ENCODE measurements at regions not wholly inside any gene's neighbourhood (a gene's known extent, or its start where the extent isn't known, plus 50 kb on each side); places are given as distances from the start of the nearest gene placed in this dataset.

GRCh38 chr7:114108510-114108909, 189.7 kb upstream of the PPP1R3A start:
- intact Hi-C loops (cut with micrococcal nuclease): no loop called here
- no TSS peak for BruUV-seq (replicated peaks)
- Mint-ChIP-seq H3K4me1 (ENCODE audit: insufficient read depth, unreplicated experiment) (no peaks in the 10 kb centered on the region), H3K4me3 (ENCODE audit: unreplicated experiment) (no peak overlapping the region), H3K27me3 (ENCODE audit: insufficient read depth, unreplicated experiment) (peaks cover 68% of the 10 kb centered on the region), H3K36me3 (ENCODE audit: insufficient read depth, unreplicated experiment) (no peaks in the 10 kb centered on the region), H3K9me3 (ENCODE audit: unreplicated experiment) (no peaks in the 10 kb centered on the region), H3K27ac (ENCODE audit: low read depth, unreplicated experiment) (no peak overlapping the region)
- TF ChIP-seq, protein P1, sequence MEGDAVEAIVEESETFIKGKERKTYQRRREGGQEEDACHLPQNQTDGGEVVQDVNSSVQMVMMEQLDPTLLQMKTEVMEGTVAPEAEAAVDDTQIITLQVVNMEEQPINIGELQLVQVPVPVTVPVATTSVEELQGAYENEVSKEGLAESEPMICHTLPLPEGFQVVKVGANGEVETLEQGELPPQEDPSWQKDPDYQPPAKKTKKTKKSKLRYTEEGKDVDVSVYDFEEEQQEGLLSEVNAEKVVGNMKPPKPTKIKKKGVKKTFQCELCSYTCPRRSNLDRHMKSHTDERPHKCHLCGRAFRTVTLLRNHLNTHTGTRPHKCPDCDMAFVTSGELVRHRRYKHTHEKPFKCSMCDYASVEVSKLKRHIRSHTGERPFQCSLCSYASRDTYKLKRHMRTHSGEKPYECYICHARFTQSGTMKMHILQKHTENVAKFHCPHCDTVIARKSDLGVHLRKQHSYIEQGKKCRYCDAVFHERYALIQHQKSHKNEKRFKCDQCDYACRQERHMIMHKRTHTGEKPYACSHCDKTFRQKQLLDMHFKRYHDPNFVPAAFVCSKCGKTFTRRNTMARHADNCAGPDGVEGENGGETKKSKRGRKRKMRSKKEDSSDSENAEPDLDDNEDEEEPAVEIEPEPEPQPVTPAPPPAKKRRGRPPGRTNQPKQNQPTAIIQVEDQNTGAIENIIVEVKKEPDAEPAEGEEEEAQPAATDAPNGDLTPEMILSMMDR (IDR thresholded peaks at IDR 0.05; ENCODE audit: unreplicated experiment): no peak
- ChIA-PET POLR2A (no interaction called here), CTCF (no interaction called here)
- DNase-seq (ENCODE audit: unreplicated experiment): no peak

DNA sequence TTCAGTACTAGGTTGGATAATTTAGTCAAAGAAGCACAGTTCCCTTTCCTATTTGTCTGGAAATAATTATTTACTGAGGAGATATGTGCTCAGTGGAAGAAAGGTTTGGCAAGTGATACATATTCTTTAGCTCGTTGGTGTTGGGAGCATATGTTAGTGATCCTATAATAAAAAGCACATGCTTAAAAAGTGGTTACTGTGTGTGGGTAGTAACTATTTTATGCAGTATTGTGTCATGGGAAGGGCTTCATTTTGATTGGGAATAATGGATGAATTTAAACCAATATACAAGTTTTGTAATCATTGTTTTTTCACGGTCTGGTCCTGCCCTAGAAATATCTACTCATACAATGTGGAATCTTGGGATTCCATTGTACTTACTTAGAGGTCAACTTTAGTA, 188.7 kb upstream of the PPP1R3A start:
- TF ChIP-seq, protein P1 (IDR thresholded peaks at IDR 0.05; ENCODE audit: unreplicated experiment): no peak
- H3K4me1 Mint-ChIP-seq (ENCODE audit: insufficient read depth, unreplicated experiment): no peaks in the 10 kb centered on the region
- BruUV-seq (replicated peaks): no TSS peak
- no peaks in the 10 kb centered on the region for H3K9me3 Mint-ChIP-seq (ENCODE audit: unreplicated experiment)
- H3K27ac Mint-ChIP-seq (ENCODE audit: low read depth, unreplicated experiment): no peak overlapping the region
- peaks cover 68% of the 10 kb centered on the region for H3K27me3 Mint-ChIP-seq (ENCODE audit: insufficient read depth, unreplicated experiment)
- CTCF ChIA-PET: interaction anchor here (1.0 kb wide), 1 partner anchor 13 kb away, joined by 4 read pairs; no protein-coding TSS in a partner anchor
- DNase-seq (ENCODE audit: unreplicated experiment): no peak
- H3K36me3 Mint-ChIP-seq (ENCODE audit: insufficient read depth, unreplicated experiment): no peaks in the 10 kb centered on the region
- POLR2A ChIA-PET: no interaction called here
- H3K4me3 Mint-ChIP-seq (ENCODE audit: unreplicated experiment): no peak overlapping the region
- intact Hi-C loops (cut with micrococcal nuclease): no loop called here

DNA sequence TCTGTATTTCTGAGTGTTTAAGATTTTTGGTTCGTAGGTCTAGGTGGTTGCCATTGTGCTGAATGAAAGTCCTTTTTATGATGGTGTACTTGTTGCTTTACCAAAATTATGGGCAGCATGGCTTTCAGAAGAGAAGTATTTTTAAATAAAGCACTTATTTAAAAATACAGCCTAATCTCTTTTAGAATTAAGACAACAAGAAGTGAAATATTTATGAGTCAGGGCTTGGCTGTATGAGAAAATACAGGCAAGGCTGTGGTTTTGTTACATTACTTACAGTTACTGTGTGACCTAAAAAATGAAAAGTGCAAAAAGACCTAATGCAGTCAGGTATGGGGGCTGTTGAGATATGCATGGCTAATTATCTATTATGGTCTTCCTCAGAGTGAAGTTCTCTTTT, 185.2 kb upstream of the PPP1R3A start:
- no peaks in the 10 kb centered on the region for H3K36me3 Mint-ChIP-seq (ENCODE audit: insufficient read depth, unreplicated experiment)
- POLR2A ChIA-PET: no interaction called here
- peaks cover 76% of the 10 kb centered on the region for H3K27me3 Mint-ChIP-seq (ENCODE audit: insufficient read depth, unreplicated experiment)
- CTCF ChIA-PET: no interaction called here
- H3K4me3 Mint-ChIP-seq (ENCODE audit: unreplicated experiment): no peak overlapping the region
- no peak for DNase-seq (ENCODE audit: unreplicated experiment)
- no peak overlapping the region for H3K27ac Mint-ChIP-seq (ENCODE audit: low read depth, unreplicated experiment)
- H3K9me3 Mint-ChIP-seq (ENCODE audit: unreplicated experiment): no peaks in the 10 kb centered on the region
- intact Hi-C loops (cut with micrococcal nuclease): no loop called here
- TF ChIP-seq, protein P1 (IDR thresholded peaks at IDR 0.05; ENCODE audit: unreplicated experiment): no peak
- no TSS peak for BruUV-seq (replicated peaks)
- H3K4me1 Mint-ChIP-seq (ENCODE audit: insufficient read depth, unreplicated experiment): no peaks in the 10 kb centered on the region

DNA sequence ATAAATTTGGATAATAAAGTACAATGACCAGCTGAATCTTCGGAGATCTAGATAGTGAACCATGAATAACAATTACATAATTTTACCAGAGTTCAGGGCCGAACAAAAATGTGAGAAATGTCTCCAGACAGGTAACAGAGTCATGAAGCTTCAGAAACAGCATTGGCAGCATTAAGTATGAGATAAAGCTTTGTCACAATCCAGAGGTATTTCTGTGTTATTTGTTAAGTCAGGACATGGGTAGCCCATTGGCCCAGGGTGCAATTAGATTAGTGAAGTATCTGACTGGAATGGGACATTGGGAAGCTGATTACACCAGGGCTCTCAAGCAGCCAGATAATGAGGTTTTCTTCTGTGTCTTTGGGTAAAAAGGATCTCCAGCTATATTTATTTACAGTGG, 184.2 kb upstream of the PPP1R3A start:
- no TSS peak for BruUV-seq (replicated peaks)
- CTCF ChIA-PET: interaction anchor here (0.7 kb wide), 1 partner anchor 21 kb away, joined by 5 read pairs; no protein-coding TSS in a partner anchor
- Mint-ChIP-seq H3K27ac (ENCODE audit: low read depth, unreplicated experiment) (no peak overlapping the region), H3K9me3 (ENCODE audit: unreplicated experiment) (peaks cover 3% of the 10 kb centered on the region), H3K4me1 (ENCODE audit: insufficient read depth, unreplicated experiment) (no peaks in the 10 kb centered on the region), H3K27me3 (ENCODE audit: insufficient read depth, unreplicated experiment) (peaks cover 87% of the 10 kb centered on the region), H3K36me3 (ENCODE audit: insufficient read depth, unreplicated experiment) (no peaks in the 10 kb centered on the region), H3K4me3 (ENCODE audit: unreplicated experiment) (no peak overlapping the region)
- DNase-seq (ENCODE audit: unreplicated experiment): no peak
- TF ChIP-seq, protein P1 (IDR thresholded peaks at IDR 0.05; ENCODE audit: unreplicated experiment): no peak
- intact Hi-C loops (cut with micrococcal nuclease): no loop called here
- POLR2A ChIA-PET: no interaction called here
